ENCODE measurements at regions not wholly inside any gene's neighbourhood (a gene's known extent, or its start where the extent isn't known, plus 50 kb on each side); places are given as distances from the start of the nearest gene placed in this dataset.

DNA sequence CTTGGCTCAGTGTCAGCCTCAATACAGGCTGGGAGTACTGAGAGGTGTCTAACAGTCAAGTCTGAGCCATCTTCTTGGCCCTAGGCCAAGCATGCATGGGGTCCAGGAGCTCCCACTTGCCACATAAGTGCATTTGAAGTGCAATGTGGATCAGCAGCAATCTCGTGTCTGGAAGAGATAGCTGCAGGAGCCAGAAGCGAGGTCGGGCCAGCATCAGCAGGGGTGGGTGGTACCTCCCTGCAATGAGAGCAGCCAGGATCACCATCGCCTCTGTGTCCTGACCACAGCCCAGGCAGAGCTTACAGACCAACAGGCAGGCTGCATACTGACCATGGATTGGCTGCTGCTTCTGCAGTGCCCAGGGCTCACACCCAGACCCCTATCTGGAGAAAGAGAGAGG, 83.0 kb upstream of the CXCL12 start:
- TF ChIP-seq, protein P1, sequence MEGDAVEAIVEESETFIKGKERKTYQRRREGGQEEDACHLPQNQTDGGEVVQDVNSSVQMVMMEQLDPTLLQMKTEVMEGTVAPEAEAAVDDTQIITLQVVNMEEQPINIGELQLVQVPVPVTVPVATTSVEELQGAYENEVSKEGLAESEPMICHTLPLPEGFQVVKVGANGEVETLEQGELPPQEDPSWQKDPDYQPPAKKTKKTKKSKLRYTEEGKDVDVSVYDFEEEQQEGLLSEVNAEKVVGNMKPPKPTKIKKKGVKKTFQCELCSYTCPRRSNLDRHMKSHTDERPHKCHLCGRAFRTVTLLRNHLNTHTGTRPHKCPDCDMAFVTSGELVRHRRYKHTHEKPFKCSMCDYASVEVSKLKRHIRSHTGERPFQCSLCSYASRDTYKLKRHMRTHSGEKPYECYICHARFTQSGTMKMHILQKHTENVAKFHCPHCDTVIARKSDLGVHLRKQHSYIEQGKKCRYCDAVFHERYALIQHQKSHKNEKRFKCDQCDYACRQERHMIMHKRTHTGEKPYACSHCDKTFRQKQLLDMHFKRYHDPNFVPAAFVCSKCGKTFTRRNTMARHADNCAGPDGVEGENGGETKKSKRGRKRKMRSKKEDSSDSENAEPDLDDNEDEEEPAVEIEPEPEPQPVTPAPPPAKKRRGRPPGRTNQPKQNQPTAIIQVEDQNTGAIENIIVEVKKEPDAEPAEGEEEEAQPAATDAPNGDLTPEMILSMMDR (IDR thresholded peaks at IDR 0.05): no peak
- no peak for TF ChIP-seq POLR2A (IDR thresholded peaks at IDR 0.05)

Data from thyroid gland (tissue), 4 donors.